SU-DHL-6 (cell line): ENCODE measurements at regions not wholly inside any gene's neighbourhood (a gene's known extent, or its start where the extent isn't known, plus 50 kb on each side); places are given as distances from the start of the nearest gene placed in this dataset.

ENCODE experiments used
- H2AFZ ChIP-seq: fragments of 200-600 bp; sonication (generic); 2 replicates; pipeline ENCODE4 v1.6.1; 2014; ENCODE audit warnings: low read depth, mild to moderate bottlenecking, moderate library complexity, mixed read lengths, antibody characterized with exemption, low read length; ENCODE audit not compliant: severe bottlenecking
- H3F3A ChIP-seq: fragments of 200-600 bp; shearing (Covaris generic); 2 replicates; pipeline ENCODE4 v1.6.0; 2016; ENCODE audit warnings: antibody characterized with exemption, mild to moderate bottlenecking; ENCODE audit not compliant: insufficient read depth
- H3K27ac ChIP-seq: fragments of 200-600 bp; sonication (generic); 2 replicates; pipeline ENCODE4 v1.5.1; 2016; ENCODE audit warnings: low read depth, mild to moderate bottlenecking, low read length, moderate library complexity, mixed read lengths
- H3K27me3 ChIP-seq: fragments of 200-600 bp; sonication (generic), shearing (Covaris generic); 2 replicates; pipeline ENCODE4 v1.6.0; 2014; ENCODE audit warnings: mild to moderate bottlenecking, low read length
- H3K36me3 ChIP-seq: fragments of 200-600 bp; sonication (generic); 2 replicates; pipeline ENCODE4 v1.6.1; 2014; ENCODE audit warnings: mild to moderate bottlenecking, low read length, mixed read lengths
- H3K4me2 ChIP-seq: fragments of 300-600, 200-600 bp; shearing (Covaris generic), sonication (generic); 2 replicates; pipeline ENCODE4 v1.6.0; 2014; ENCODE audit warnings: low read length, low read depth, mild to moderate bottlenecking; ENCODE audit not compliant: poor library complexity, severe bottlenecking
- H3K4me3 ChIP-seq: fragments of 200-600 bp; sonication (generic); 2 replicates; pipeline ENCODE4 v1.5.1; 2014; ENCODE audit warnings: antibody characterized with exemption, low read length, mild to moderate bottlenecking, mixed read lengths; ENCODE audit not compliant: insufficient read depth, poor library complexity, severe bottlenecking
- H3K79me2 ChIP-seq: fragments of 200-600 bp; sonication (generic); 2 replicates; pipeline ENCODE4 v1.6.1; 2014; ENCODE audit warnings: mild to moderate bottlenecking, low read length, moderate library complexity; ENCODE audit not compliant: insufficient read depth
- H3K9ac ChIP-seq: fragments of 200-600 bp; sonication (generic); 2 replicates; pipeline ENCODE4 v1.7.0; 2014; ENCODE audit warnings: mild to moderate bottlenecking, low read length
- H3K9me2 ChIP-seq: fragments of 200-600 bp; sonication (generic); replicated peaks from 2 replicates; pipeline ENCODE4 v1.6.1; 2014; ENCODE audit warnings: low read length; ENCODE audit not compliant: insufficient read depth
- H3K9me3 ChIP-seq: fragments of 200-600 bp; sonication (generic); 2 replicates; pipeline ENCODE4 v1.6.1; 2014; ENCODE audit warnings: low read length, mixed read lengths; ENCODE audit not compliant: insufficient read depth
- H4K20me1 ChIP-seq: fragments of 200-600 bp; sonication (generic); 2 replicates; pipeline ENCODE4 v1.6.1; 2014; ENCODE audit warnings: low read depth, mild to moderate bottlenecking, antibody characterized with exemption, low read length, moderate library complexity, mixed read lengths
- EZH2phosphoT487 ChIP-seq: fragments of 200-600 bp; sonication (generic), shearing (Covaris generic); conservative IDR thresholded peaks from 2 replicates; pipeline ENCODE4 v1.6.1; 2018; ENCODE audit warnings: mild to moderate bottlenecking, antibody characterized with exemption, low read length, moderate library complexity, mixed read lengths
- TF ChIP-seq, protein P1 (sequence below): fragments of 200-600 bp; sonication (generic); IDR thresholded peaks from one replicate; pipeline ENCODE4 v1.5.1; 2017; ENCODE audit warnings: antibody characterized with exemption, mild to moderate bottlenecking, low read length, moderate library complexity; ENCODE audit not compliant: insufficient read depth, poor library complexity, severe bottlenecking

DNA sequence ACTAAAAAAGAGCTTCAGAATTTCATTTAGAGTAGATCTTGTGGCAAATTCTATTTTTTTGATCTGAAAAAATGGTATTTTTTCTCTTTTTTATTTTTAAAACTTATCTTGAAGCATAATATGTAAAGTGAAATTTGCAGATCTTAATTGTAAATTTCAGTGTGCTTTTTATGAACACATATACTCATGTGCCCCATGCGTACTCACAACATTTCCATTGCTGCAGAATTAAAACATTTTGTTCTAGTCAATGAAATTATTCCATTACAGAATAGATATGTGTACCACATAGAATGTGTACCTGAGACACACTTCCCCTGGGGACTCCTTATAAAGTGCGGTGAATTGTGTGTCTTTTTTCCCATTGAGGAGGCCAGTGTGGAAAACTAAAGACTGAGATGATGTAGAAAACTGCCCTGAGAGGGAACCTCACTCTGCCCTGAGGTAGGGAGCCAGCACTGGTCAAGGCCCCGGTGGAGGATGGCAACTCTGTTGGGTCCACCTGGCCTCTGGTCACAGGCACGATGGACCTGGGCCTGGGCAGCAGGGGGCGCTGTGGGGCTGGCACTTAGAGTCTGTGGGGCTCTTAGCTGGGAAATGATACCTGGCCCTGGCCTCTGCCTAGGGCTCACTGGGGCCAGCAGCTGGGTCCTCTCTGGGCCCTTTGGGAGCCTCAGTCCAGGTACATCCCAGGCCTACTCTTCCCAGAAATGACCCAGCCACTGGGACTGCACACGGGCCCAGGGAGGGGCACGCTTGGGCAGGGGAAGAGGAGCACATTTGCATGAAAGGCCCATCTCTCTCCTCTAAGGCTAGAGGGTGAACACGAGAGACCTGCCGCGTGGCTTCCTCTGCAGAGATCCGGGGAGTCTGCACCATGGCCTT is 77.9 kb upstream of the TOP3B start:
- Histone ChIP-seq H3K27me3 (no peaks in the 10 kb centered on the region), H3K79me2 (no peaks in the 10 kb centered on the region), H3K4me2 (peak overlapping the region; percentile 40), H3K9me2 (no peaks in the 10 kb centered on the region), H3K4me3 (no peak overlapping the region), H3F3A (0 out of 2 replicates have a peak, but pooled peaks cover 3% of the 10 kb centered on the region), H3K9ac (peak overlapping the region; percentile 39), H2AFZ (peak overlapping the region; percentile 100), H3K9me3 (no peaks in the 10 kb centered on the region), H3K36me3 (no peaks in the 10 kb centered on the region), H4K20me1 (no peaks in the 10 kb centered on the region), H3K27ac (peak overlapping the region; percentile 43)
- TF ChIP-seq, protein P1, sequence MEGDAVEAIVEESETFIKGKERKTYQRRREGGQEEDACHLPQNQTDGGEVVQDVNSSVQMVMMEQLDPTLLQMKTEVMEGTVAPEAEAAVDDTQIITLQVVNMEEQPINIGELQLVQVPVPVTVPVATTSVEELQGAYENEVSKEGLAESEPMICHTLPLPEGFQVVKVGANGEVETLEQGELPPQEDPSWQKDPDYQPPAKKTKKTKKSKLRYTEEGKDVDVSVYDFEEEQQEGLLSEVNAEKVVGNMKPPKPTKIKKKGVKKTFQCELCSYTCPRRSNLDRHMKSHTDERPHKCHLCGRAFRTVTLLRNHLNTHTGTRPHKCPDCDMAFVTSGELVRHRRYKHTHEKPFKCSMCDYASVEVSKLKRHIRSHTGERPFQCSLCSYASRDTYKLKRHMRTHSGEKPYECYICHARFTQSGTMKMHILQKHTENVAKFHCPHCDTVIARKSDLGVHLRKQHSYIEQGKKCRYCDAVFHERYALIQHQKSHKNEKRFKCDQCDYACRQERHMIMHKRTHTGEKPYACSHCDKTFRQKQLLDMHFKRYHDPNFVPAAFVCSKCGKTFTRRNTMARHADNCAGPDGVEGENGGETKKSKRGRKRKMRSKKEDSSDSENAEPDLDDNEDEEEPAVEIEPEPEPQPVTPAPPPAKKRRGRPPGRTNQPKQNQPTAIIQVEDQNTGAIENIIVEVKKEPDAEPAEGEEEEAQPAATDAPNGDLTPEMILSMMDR: peak; percentile 71
- TF ChIP-seq EZH2phosphoT487: no peak

DNA sequence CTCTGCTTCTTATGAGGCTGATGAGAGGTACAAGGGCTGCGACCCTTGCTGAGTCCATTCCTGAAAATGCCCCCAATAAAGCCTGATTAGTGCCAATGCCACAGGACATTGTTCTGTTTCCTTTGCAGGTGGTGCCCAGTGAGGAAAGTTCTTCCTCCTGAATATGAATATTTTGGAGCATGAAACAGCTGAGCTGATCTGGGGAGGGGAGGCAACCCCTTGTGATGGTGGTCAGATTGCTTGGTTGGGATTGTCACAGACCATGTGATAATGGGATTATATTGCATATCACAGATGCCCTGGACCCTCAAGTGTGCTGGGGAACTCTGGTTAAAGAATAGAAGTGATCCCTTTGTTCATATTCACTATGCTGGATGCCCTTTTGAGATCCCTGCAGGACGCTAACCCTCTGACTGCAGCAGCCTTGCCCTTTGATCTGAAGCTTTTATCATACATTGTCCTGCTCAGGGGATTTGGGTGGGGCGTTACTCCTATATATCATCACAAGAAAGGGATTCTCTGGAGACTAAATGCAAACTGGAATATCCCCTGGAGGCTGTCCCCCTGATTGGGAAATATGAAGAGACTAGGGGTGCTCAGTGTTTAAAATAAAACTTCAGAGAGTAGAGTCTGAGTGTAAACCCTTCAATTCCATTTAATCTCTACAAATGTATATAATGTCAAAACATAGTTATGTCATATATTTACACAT is 76.9 kb upstream of the TOP3B start:
- Histone ChIP-seq H3K4me3 (no peak overlapping the region), H3F3A (0 out of 2 replicates have a peak, but pooled peaks cover 3% of the 10 kb centered on the region), H3K9ac (no peak overlapping the region), H3K36me3 (no peaks in the 10 kb centered on the region), H3K27ac (no peak overlapping the region), H3K79me2 (no peaks in the 10 kb centered on the region), H3K27me3 (no peaks in the 10 kb centered on the region), H3K4me2 (no peak overlapping the region), H3K9me3 (no peaks in the 10 kb centered on the region), H4K20me1 (no peaks in the 10 kb centered on the region), H3K9me2 (no peaks in the 10 kb centered on the region), H2AFZ (no peak overlapping the region)
- no peak for TF ChIP-seq EZH2phosphoT487
- TF ChIP-seq, protein P1: no peak

DNA sequence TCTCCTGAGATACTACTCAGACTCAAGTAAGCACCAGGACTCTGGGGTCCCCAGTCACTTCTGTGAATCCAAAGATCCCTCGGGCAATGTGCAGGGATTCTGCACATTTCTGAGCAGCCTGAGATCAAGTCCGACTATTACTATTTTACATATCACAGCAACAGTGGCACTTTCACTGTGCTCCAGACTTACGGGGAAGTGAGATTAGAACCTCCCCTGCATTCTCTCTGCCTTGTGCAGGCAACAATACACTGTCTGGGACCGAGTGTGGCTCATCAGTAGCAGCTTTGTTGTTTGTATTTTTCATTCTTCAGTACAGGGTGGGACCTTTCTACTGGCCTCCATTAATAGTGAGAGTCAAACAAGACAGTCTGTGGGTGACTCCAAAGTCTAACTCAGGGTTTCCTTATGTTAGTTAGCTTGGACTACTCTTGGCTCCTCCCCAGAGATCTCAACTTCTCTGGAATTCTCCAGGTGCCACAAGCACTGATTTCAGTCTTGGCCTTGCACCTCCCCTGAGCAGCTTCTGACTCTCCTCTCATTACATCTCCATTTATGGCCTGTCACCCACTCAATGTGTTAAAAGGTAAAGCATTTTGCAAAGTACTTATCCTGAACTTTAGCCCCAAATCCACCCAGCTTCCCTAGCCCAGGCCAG is 76.2 kb upstream of the TOP3B start:
- H2AFZ ChIP-seq: no peak overlapping the region
- H3K27me3 ChIP-seq: no peaks in the 10 kb centered on the region
- no peak overlapping the region for H3K27ac ChIP-seq
- H3K9me3 ChIP-seq: no peaks in the 10 kb centered on the region
- H3K4me2 ChIP-seq: peak overlapping the region; percentile 20
- H3F3A ChIP-seq: 0 out of 2 replicates have a peak, but pooled peaks cover 3% of the 10 kb centered on the region
- TF ChIP-seq, protein P1: no peak
- TF ChIP-seq EZH2phosphoT487: no peak
- no peak overlapping the region for H3K4me3 ChIP-seq
- H3K79me2 ChIP-seq: no peaks in the 10 kb centered on the region
- H3K9ac ChIP-seq: no peak overlapping the region
- H3K36me3 ChIP-seq: no peaks in the 10 kb centered on the region
- no peaks in the 10 kb centered on the region for H4K20me1 ChIP-seq
- no peaks in the 10 kb centered on the region for H3K9me2 ChIP-seq
